HEK293T (cell line): ENCODE measurements at regions not wholly inside any gene's neighbourhood (a gene's known extent, or its start where the extent isn't known, plus 50 kb on each side); places are given as distances from the start of the nearest gene placed in this dataset.
"Not testable (repeated sequence)": the region's sequence is repeated elsewhere in the genome, so short reads cannot be mapped to it uniquely, and the experiment has no call there.

ENCODE experiments used
- ARNT ChIP-seq: fragments of 450-650 bp; IDR thresholded peaks from 2 replicates; pipeline ENCODE4 v1.6.1; 2017; ENCODE audit warnings: mild to moderate bottlenecking
- BHLHE40 ChIP-seq: fragments of 450-650 bp; IDR thresholded peaks from 2 replicates; pipeline ENCODE4 v1.6.1; 2016; ENCODE audit warnings: mild to moderate bottlenecking, moderate library complexity, borderline replicate concordance
- ELF4 ChIP-seq: fragments of 450-650 bp; IDR thresholded peaks from 2 replicates; pipeline ENCODE4 v1.6.1; 2017; ENCODE audit warnings: antibody characterized with exemption
- FOXA1 ChIP-seq: fragments of 450-650 bp; IDR thresholded peaks from 2 replicates; pipeline ENCODE4 v1.6.1; 2016; ENCODE audit warnings: mild to moderate bottlenecking
- FOXK2 ChIP-seq: fragments of 450-650 bp; IDR thresholded peaks from 2 replicates; pipeline ENCODE4 v1.6.1; 2016; ENCODE audit warnings: mild to moderate bottlenecking
- NFRKB ChIP-seq: fragments of 450-650 bp; IDR thresholded peaks from 2 replicates; pipeline ENCODE4 v1.6.1; 2016; ENCODE audit warnings: mild to moderate bottlenecking, moderate library complexity
- PKNOX1 ChIP-seq: fragments of 450-650 bp; IDR thresholded peaks from 2 replicates; pipeline ENCODE4 v1.6.1; 2016
- SP1 ChIP-seq: fragments of 450-650 bp; IDR thresholded peaks from 2 replicates; pipeline ENCODE4 v1.6.1; 2017
- ZNF384 ChIP-seq: fragments of 450-650 bp; IDR thresholded peaks from 2 replicates; pipeline ENCODE4 v1.6.1; 2016

GRCh38 chr9:138203304-138203703 lies 325.7 kb downstream of the CACNA1B start:
- TF ChIP-seq BHLHE40, PKNOX1, FOXK2, ELF4, ZNF384, SP1, ARNT, NFRKB, FOXA1: not testable (repeated sequence)
